Ishikawa (cell line): ENCODE measurements at regions not wholly inside any gene's neighbourhood (a gene's known extent, or its start where the extent isn't known, plus 50 kb on each side); places are given as distances from the start of the nearest gene placed in this dataset.

Experiments used
- CEBPB ChIP-seq: IDR thresholded peaks from 2 replicates; pipeline ENCODE4 v1.6.1; 2012
- CREB1 ChIP-seq: IDR thresholded peaks from 2 replicates; pipeline ENCODE4 v1.6.1; 2012; ENCODE audit warnings: low read depth
- EGR1 ChIP-seq: IDR thresholded peaks from 2 replicates; pipeline ENCODE4 v1.6.1; 2012
- EP300 ChIP-seq: IDR thresholded peaks from 2 replicates; pipeline ENCODE4 v1.6.1; 2012; ENCODE audit warnings: borderline replicate concordance
- FOXM1 ChIP-seq: IDR thresholded peaks from 2 replicates; pipeline ENCODE4 v1.6.1; 2012; ENCODE audit warnings: low read depth, borderline replicate concordance
- NFIC ChIP-seq: IDR thresholded peaks from 2 replicates; pipeline ENCODE4 v1.6.1; 2012
- RAD21 ChIP-seq: IDR thresholded peaks from 2 replicates; pipeline ENCODE4 v1.6.1; 2012; ENCODE audit warnings: low read depth
- REST ChIP-seq: IDR thresholded peaks from 2 replicates; pipeline ENCODE4 v1.6.1; 2012; ENCODE audit warnings: low read depth, mild to moderate bottlenecking
- TAF1 ChIP-seq: IDR thresholded peaks from 2 replicates; pipeline ENCODE4 v1.6.1; 2012; ENCODE audit warnings: low read depth, mild to moderate bottlenecking
- TCF12 ChIP-seq: IDR thresholded peaks from 2 replicates; pipeline ENCODE4 v1.6.1; 2012; ENCODE audit warnings: low read depth
- TEAD4 ChIP-seq: IDR thresholded peaks from 2 replicates; pipeline ENCODE4 v1.6.1; 2012
- USF1 ChIP-seq: IDR thresholded peaks from 2 replicates; pipeline ENCODE4 v1.6.1; 2012
- YY1 ChIP-seq: IDR thresholded peaks from 2 replicates; pipeline ENCODE4 v1.6.1; 2012; ENCODE audit warnings: low read depth
- ZBTB7A ChIP-seq: IDR thresholded peaks from 2 replicates; pipeline ENCODE4 v1.6.1; 2012; ENCODE audit warnings: low read depth
- TF ChIP-seq, protein P1 (sequence below): IDR thresholded peaks from 2 replicates; pipeline ENCODE4 v1.6.1; 2012

GRCh38 chr18:73917046-73917445 lies 230.6 kb downstream of the FBXO15 start:
- no peak for TF ChIP-seq TAF1
- TF ChIP-seq TCF12: no peak
- TF ChIP-seq TEAD4: no peak
- TF ChIP-seq FOXM1: no peak
- no peak for TF ChIP-seq YY1
- no peak for TF ChIP-seq CREB1
- TF ChIP-seq ZBTB7A: no peak
- TF ChIP-seq USF1: no peak
- no peak for TF ChIP-seq EGR1
- TF ChIP-seq EP300: no peak
- no peak for TF ChIP-seq REST
- TF ChIP-seq RAD21: no peak
- TF ChIP-seq, protein P1, sequence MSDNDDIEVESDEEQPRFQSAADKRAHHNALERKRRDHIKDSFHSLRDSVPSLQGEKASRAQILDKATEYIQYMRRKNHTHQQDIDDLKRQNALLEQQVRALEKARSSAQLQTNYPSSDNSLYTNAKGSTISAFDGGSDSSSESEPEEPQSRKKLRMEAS: no peak
- no peak for TF ChIP-seq NFIC
- TF ChIP-seq CEBPB: no peak

- TF ChIP-seq TEAD4 (no peak), USF1 (no peak)
These were observed 234.1 kb downstream of the FBXO15 start for GRCh38 chr18:73913505-73913904.

DNA sequence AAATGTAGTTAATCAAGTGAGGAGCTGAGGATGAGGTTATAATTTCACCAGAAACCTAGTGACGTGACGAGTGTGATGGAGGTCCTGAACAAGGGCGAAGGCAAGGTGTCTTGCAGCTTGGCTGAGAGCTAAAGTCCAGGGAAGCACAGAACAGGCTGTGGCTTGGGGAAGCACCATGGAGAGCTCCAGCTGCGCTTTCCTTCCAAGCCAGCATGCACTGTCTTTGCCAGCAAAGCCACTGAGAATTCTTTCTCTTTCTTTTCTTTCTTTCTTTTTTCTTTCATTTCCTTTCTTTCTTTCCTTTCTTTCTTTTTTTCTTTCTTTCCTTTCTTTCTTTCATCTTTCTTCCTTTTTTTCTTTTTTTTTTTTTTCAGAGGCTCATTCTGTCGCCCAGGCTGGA lies 239.3 kb downstream of the FBXO15 start:
- TF ChIP-seq ZBTB7A: no peak
- no peak for TF ChIP-seq RAD21
- no peak for TF ChIP-seq TCF12
- TF ChIP-seq EGR1: no peak
- no peak for TF ChIP-seq CEBPB
- no peak for TF ChIP-seq USF1
- peak; percentile 94 for TF ChIP-seq REST
- TF ChIP-seq, protein P1: 0 out of 2 replicates have a peak, but pooled peaks have one; percentile 29
- TF ChIP-seq TEAD4: no peak

DNA sequence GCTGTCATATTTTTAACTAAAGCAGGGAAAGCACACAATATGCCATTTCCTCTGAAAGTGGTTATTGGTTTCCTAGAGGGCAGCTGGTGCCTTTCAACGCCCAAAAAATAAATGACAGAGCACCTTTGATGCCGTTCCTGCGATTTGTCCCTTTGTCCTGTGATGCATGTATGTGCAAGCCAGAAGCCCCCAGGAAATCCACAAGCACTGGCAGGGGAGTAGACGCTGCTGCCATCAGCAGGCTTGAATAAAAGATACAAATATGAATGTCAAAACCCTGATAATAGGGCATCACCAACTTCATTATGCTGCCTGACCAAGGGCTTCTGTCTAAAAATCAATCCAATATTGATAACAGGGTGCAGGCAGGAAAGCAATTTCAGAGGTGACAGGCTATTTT lies 246.1 kb downstream of the FBXO15 start:
- TF ChIP-seq EP300 (no peak), CREB1 (no peak), FOXM1 (no peak), YY1 (no peak), RAD21 (no peak), TAF1 (no peak), EGR1 (no peak), NFIC (no peak), TCF12 (no peak), CEBPB (no peak), USF1 (no peak), TEAD4 (no peak), REST (no peak), ZBTB7A (no peak)
- TF ChIP-seq, protein P1: no peak
